Fibroblast of the aortic adventitia (primary cell): ENCODE measurements at regions not wholly inside any gene's neighbourhood (a gene's known extent, or its start where the extent isn't known, plus 50 kb on each side); places are given as distances from the start of the nearest gene placed in this dataset.

Experiments used
- DNase-seq: peaks from one replicate; pipeline ENCODE4 v3.0.0-alpha.2; 2010; ENCODE audit warnings: low read depth
- H3K4me3 ChIP-seq: 2 replicates; pipeline ENCODE4 v1.5.1; 2011; ENCODE audit warnings: low read depth, mild to moderate bottlenecking, control low read depth, low read length, moderate library complexity
- TF ChIP-seq, protein P1 (sequence below): IDR thresholded peaks from 2 replicates; pipeline ENCODE4 v1.5.1; 2011; ENCODE audit warnings: mild to moderate bottlenecking, low read length, control low read depth, inconsistent platforms; ENCODE audit not compliant: insufficient read depth

DNA sequence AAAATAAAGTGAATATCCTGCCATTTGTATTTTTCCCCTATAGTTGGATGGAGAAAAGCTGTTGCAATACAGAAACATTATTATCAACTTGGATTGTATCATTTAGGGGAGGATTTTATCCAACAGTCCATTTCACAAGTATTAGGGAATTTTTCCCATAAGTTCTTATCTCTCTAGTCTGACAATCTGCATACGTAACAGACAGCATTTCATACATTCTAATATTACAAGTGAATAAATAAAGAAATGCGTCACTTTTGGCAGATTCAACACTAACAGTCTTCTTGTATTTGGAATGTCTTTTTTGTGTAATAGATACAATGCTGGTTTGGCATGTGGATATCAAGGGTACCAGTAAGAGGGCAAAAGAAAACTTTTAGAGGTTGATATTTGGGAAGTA is 795.3 kb upstream of the ARRDC4 start:
- H3K4me3 ChIP-seq: no peak overlapping the region
- DNase-seq: no peak
- TF ChIP-seq, protein P1, sequence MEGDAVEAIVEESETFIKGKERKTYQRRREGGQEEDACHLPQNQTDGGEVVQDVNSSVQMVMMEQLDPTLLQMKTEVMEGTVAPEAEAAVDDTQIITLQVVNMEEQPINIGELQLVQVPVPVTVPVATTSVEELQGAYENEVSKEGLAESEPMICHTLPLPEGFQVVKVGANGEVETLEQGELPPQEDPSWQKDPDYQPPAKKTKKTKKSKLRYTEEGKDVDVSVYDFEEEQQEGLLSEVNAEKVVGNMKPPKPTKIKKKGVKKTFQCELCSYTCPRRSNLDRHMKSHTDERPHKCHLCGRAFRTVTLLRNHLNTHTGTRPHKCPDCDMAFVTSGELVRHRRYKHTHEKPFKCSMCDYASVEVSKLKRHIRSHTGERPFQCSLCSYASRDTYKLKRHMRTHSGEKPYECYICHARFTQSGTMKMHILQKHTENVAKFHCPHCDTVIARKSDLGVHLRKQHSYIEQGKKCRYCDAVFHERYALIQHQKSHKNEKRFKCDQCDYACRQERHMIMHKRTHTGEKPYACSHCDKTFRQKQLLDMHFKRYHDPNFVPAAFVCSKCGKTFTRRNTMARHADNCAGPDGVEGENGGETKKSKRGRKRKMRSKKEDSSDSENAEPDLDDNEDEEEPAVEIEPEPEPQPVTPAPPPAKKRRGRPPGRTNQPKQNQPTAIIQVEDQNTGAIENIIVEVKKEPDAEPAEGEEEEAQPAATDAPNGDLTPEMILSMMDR: no peak

DNA sequence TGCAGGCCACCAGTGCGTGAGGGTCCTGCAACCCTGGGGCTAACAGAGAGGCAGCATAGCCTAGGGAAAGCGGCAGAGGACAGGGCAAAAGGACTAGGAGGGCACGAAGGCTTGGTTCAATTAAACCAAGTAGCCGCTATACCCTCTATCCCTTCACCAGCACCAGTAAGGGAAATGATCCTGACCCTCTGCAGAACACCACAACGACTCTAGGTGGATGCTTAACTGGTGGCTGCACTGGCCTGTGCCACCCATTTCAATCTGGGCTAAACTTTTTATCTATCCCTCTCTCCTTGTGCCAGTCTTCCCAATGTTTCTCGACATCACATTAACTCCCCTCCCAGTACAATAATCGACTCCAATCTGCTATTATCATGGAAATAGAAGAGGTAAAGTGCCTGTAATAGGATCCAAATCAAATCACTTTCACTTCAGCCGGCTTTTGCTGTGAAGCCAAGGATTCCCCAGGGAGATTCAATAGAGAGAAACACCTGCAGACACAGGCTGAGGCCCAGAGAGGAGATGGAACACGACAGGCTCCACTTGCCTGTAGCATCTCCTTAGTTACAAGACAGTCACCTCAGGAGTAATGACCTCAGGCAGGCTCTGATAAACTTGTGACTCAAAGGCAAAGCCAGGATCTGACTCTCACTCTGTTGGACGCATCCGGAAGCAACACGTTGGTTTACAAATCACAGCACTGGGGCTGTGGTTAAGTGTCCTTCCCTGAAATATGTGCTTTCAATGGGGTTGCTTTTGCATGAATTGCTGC is 791.6 kb upstream of the ARRDC4 start:
- DNase-seq: no peak
- TF ChIP-seq, protein P1: no peak
- no peak overlapping the region for H3K4me3 ChIP-seq

DNA sequence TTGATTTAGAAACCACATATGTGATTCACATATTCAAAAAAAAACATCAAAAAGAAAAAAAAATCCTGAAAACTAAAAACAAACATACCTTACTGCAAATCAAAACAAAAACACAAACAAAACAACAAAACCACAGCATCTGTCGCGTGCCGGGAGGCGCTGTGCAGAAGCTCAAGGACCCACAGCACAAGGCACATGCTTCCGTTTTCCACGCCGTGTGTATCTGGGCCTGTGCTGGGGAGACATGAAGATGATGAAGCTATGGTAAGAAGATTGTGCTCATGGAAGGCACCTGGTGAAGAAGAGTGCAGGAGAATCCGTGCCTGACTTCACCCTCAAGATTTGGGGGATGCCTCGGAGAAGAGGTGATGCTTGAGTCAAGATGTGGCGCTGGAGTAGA is 788.9 kb upstream of the ARRDC4 start:
- DNase-seq: no peak
- no peak overlapping the region for H3K4me3 ChIP-seq
- TF ChIP-seq, protein P1: no peak

DNA sequence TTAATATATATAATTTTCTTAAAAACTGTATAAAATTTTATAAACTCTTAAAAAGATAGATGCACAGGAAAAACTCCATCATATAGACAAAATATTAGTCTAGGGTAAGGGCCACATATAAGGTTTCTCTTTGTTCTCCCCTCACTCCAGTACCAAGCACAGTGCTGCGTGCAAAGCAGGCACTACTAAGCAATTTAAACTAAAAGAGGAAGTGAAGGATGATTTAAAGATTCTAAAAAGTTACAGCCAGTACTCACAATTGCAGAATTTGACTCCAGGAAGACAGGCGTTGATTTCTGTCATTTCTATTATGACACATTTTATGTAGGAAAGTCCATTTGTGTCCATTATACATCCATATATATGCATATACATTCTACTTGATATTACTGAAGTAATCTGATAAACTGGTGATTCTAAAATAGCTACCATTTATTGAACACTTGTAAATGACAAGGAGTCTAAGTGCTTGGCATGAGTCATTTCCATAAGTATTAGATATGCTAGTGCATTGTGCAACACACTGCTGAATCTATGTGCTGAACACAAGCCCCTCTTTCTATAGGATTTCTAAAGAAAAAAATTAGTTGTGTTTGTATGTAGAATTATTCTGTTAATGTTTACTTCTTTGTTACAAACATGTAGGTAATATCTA is 785.5 kb upstream of the ARRDC4 start:
- DNase-seq: no peak
- TF ChIP-seq, protein P1: no peak
- no peak overlapping the region for H3K4me3 ChIP-seq

DNA sequence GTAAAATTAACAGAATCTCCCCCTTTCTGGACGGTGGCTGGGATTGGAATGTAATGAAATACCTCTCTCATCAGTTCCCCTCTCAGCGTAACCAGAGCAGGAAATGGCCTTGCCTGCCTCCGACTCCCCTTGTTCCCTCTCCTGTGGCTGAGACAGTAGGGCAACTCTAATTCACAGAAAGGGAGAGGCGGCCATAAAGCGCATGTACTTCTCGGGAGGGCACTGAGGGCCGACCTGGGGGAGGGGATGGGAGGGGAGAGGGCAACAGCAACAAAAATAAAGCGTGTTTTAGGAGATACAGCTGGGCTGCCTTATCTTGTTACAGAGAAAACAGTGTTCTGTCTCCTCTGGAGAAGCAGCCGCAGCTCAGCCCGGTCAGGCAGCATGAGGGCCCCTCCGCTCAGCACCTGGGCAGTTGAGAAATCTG is 783.3 kb upstream of the ARRDC4 start:
- no peak for DNase-seq
- TF ChIP-seq, protein P1: no peak
- no peak overlapping the region for H3K4me3 ChIP-seq

DNA sequence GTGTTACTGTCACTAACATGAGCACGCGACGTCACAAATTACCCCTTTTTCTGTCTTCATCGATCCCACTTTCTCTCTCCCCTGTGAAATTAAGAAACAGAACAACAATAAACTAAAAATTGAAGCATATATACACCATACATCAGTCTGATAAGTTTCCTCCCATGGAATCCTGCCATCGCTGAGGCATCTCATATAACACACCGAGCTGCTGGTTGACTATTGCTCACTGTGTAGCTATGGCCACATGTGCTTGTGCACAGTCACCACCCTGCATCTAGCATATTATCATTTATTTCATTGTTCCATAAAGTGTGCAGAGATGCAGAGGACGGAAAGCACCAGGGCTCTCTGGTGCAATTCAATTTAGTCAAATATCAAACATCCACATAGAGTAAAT is 777.9 kb upstream of the ARRDC4 start:
- TF ChIP-seq, protein P1: no peak

More for the DNA sequence above, 777.9 kb upstream of the ARRDC4 start:
- no peak for DNase-seq
- H3K4me3 ChIP-seq: no peak overlapping the region
